IPS DF 4.7 (cell line): ENCODE measurements at regions not wholly inside any gene's neighbourhood (a gene's known extent, or its start where the extent isn't known, plus 50 kb on each side); places are given as distances from the start of the nearest gene placed in this dataset.

ENCODE experiments used
- DNase-seq: peaks from one replicate; pipeline ENCODE4 v3.0.0-alpha.2; 2013; ENCODE audit warnings: low spot score; ENCODE audit errors: extremely low read depth

DNA sequence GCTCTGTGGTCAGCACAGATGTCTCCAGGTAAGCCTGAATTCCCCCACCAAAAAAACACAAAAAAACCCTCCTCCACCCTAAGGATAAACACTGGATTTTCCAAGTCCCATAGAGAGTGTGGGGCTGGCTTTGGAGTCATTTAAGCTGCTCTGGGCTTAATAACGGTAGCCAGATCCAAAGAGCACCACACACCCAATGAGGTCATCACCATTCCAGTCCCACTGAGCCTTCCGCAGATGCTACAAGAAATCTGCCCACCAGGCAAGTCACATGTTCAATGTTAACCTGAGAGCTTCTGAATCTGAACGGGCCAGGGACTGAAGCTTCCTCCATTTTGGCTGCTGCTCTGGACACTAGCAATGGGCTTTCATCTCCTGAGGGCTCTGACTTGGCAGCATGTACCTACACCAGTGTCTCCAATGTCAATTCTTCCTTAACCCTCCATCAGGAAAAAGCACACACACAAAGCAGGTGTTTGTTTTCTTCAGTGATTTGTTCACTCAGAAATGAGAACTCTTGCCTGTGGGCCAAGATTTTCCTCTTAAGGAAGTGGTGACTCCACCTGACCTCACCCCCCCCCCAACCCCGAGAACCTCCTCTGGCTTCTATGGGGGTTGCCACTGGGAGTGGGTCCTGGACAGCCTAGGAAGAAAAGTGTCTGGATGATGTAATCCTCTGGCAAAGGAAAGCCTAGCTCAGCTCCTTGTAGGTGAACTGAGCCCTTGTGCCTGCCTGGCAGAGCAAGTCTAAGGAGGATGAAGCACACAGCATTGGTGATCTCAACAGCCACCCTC lies 220.1 kb downstream of the FOXL1 start:
- no peak for DNase-seq

DNA sequence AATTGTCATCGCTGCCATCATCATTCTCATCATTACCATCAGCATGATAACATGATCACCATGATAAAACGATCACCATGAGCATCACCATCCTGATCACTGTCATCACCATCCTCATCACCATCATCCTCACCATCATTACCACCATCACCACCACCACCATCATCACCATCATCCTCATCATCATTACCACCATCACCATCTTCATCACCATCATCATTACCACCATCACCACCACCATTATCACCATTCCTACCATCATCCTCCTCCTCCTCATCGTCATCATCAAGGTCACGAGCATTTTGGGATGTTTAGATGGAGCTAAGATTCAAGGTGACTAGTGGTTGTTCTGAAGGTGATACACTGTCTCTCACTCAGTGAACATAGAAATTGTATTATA lies 221.0 kb downstream of the FOXL1 start:
- DNase-seq: no peak

DNA sequence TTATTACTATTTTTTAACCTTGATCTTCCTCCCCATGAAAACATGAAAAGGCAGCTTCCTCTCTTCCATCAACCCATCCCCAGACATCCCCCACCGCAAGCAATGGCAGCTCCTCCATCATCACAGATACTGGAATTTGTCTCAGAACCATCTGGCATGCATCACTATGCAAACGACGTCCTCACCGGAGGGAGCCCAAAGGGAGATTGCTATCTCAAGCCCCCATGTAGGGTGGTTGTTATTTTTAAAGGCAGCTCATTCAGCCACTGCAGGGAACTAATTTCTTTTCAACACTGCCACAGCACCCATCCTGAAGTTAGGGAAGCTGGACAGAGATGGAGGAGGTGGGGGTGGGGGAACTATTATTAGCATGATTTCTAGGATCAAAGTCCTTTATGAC lies 222.5 kb downstream of the FOXL1 start:
- no peak for DNase-seq

DNA sequence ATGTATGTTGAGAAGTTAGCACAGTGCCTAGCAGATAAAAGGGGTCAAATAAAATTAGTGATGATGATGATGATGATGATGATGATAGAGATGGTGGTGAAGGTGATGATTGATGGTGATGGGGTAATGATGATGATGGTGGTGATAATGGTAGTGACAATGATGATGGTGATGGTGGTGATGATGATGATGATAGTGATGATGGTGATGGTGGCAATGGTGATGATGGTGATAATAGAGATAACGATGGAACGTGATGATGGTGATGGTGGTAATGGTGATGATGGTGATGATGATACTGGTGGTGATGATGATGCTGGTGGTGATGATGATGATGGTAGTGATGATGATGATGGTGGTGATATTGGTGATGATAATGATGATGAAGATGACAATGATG lies 223.7 kb downstream of the FOXL1 start:
- DNase-seq: no peak

DNA sequence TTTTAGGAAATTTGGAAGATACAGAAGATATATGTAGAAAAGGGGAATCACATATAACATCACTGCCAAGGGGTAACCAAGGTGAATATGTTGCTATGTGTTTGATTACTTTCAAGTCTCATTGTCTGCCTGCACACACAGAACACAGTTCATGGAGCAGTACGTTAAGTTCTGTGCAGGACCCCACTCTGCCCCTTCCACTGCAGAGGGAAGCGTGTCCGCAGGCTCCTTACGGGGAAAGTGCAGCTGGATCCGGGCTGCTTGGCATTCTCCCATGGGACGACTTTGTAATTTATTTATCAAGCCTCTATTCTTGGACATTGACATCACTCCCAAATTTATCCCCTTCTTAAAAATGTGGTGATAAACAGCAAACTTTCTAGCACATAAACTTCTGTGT lies 226.8 kb downstream of the FOXL1 start:
- no peak for DNase-seq

DNA sequence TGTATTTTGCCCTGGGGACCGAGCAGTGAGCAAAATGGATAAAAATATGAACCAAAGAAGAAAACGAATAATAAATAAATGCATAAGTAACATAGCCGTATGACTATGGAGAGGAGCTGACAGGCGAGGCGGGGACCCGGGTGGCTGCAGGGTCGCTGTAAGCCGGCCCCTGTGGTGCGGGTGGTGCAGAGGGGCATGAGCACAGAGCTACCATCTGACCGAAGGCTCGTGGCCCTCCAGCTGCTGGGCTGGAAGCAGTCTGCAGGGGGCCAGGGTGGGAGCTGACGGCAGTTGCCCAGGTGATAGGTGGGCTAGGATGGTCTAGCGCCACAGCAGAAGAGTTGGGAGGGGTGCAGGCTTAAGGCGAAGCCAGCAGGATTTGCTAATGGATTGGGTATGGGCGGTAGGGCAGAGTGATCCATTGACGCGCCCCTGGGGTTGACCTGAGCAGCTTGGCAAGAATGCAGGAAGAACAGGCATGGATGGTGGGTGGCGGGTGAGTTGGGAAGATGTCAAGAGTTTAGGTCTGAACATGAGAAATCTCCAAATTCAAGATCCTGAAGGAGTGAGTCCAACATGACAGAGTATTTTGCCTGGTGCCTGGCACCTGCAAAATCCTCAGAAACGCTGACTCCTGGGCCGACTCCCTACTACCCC lies 228.0 kb downstream of the FOXL1 start:
- no peak for DNase-seq

DNA sequence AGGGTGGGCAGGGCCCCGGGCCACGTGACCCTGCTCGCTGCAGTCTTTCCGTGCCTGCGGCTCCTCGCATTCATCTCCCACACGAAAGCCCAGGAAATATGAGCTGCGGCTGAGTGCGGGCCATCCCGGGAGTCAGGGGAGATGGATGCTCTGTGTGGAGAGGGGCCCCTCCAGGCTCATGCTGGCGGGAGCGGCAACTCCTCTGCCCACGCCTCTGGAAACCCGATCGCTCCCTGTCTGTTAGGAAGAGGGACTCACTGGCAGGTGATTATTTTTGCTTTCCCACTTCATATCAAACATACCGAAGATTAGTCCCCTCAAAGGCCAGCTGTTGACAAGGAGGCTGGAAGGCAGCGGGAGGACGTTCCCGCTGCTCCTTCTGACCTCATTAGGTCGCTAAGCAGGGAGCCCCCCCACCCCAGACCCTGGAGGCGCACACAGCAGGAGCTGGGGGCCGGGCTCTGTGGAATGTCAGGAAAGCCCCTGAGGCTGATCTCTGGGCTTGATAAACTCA lies 228.5 kb downstream of the FOXL1 start:
- DNase-seq: no peak

DNA sequence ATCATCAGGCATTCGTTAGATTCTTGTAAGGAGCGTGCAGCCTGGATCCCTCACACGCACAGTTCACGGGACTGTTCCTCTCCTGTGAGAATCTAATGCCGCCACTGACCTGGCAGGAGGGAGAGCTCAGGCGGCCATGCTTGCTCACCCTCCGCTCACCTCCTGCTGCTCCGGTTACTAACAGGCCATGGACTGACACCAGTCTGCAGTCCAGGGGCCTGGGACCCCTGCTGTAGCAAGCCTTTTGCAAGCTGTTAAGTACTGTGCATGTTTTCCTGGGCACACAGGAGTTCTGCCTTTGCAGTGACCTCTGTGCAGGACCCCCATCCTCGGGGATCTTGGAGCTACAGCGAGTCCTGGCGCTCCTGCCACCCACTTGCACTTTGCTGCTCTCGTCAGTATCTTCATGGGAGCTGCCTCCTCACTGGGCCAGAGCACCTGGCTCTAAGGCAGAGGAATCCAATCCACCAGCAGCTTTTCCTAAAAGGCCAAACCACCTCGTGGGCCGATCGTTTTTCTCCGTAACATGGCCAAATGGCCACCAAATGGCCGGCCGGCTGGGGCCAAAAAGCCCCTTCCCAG lies 230.6 kb downstream of the FOXL1 start:
- no peak for DNase-seq

DNA sequence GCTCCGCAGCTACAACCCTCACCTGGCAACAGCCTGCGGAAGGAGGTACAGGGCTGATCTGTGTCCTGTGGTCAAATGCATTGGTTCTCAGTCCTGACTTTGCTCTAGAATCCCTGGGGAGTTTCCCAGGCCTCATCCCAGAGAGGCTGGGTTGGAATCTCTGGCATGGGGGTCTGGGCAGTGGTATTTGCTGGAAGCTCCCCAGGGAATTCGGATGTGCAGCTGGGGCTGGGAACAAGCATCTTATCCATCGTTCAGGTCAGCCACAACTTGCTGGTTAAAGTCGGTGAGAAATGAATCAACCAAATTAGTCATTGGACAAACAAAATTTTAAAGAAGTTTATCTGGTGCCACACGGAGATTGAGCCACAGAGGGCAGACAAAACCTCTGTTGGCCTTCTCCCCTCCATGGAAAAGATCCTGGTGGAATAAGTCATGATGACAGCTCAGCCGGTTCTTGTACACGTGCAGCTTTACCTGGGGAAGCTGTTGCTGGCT lies 231.2 kb downstream of the FOXL1 start:
- no peak for DNase-seq

DNA sequence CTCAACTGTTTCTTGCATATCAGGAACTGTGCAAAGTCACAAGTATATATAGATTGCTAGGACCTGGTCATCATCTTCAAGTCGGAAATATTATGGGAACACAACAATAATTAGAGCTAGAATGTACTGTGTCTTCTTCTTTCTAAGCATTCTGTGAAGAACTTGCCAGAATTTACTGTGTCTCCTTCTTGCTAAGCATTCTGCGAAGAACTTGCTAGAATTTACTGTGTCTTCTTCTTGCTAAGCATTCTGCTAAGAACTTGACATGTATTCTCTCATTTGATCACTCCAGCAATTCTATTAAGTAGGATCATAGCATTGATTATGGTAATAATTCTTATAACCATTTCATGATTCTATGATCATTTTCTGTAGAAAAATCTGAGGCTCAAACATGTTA lies 231.7 kb downstream of the FOXL1 start:
- no peak for DNase-seq

DNA sequence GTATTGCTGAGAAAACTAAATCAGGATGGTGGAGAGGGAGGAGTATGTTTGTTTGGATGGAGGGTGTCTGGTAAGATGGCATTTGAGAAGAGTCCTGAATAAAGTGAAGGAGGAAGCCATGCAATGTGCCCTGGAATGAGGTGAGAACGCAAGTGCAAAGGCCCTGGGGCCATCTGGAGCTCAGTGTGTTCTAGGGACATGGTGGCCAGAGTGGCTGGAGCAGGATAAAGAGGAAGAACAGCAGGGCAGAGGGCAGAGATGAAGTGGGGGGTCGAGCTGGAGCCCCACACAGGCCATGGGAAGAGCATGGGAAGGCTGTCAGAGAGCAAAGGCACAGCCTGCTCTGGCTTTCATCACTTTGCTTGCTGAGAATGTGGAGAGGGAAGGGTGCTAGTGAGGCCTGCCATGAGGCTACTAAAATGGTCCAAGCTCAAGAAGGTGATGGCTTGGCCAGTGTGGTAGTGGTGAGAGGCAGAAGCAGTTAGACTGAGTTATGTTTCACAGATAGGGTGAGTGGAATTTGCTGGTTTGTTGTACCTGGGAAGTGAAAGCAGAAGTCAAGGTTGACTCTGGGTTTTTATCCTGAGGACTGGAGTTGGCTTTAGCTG lies 234.1 kb downstream of the FOXL1 start:
- DNase-seq: no peak

DNA sequence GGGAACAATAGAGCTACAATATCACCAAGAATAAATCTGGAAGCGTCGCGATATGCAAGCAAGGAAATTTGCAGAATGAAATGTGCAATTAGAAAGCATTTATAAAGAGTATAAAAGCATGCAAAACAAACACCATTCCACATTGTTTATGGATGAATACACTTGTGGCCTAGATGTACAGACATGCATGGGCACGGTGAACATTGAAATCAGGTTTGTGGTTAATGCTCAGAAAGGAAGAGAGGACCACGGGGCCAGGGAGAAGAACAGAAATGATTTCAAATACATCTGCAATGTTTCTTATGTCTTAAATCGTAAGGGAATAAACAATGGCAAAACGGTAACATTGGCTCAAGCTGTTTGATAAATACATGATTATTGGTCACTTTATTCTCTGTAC lies 235.9 kb downstream of the FOXL1 start:
- no peak for DNase-seq

DNA sequence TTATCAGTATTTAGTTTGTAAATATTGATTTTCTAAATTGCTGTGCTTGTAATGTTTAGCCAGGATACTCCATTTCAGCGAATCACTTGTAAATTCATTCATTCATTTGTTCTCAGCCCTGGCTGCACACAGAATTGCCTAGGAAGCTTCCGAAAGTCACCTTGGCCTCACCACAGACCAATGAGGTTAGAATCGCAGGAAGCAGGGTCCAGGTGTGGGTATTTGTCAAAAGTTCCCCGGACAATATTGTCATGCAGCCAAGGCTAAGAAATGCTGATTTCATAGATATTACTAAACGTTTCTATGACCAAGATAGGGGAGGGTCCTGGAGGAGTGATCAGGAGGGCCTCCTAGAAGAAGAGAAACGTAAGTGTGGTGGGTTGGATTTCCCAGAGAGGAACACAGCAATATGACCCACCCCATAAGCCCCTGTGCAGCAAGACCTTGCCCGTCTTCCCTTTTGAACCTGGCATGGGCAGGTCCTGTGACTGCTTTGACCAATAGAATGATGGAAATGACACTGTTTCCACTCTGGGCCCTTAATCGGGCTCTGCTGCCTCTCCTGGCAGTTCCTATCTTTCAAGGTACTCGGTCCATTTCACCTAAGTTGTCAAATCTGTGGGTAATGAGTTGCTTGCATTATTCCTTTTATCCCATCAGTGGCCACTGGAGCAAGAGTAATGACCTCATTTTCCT lies 238.7 kb downstream of the FOXL1 start:
- DNase-seq: no peak

DNA sequence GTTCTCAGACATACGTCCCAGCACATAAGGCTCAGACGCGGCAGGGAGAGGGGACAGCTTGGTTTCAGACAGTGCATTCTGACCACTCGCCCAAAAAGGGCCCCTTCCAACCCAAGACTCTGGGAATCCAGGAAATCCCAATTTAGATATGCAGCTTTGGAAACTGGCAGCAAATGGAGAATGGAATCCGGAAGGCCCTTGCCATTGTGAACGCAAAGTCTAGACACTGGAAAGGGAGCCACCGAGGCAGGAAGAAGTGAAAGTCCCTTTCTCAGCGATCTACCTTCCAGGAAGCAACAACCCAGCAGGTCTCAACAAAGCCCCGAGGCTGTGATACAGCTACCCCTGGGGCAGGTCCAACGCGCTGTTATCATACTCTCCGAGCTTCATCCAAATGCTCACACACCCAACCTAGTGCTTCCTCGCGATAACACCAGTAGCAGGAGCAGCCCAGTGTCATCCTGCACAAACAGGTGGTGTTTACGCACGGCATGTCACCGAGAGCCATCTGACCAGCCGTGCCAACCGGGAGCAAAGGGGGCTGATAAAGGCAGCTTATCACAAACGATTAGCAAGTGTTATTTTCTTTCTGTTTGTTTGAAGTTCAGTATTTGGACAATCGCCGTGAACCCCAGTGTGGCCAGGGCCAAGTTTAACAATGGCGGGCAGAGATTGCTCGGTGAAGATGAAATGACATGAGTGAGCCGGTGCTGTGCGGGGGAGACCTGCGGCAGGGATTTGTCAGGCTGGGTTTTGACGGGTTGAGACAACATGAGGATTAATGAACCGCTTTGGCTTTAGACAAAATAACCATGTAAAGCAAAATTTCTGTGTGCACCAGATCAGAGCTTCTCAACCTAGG lies 240.6 kb downstream of the FOXL1 start:
- DNase-seq: no peak

DNA sequence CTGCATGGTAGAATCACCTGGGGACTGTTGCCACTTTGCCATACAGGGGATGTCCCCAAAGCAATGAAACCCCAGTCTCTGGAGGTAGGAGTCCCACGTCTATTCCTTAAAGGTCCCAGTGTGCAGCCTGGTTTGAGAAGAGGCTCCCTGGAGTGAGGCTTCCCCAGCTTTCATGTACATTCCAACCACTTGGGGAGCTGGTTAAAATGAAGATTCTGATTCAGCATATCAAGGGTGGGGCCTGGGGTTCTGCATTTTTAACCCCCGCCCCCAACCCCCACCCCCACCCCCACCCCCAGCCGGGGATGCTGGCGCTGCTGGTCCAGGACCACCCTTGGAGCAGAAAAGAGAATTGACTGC lies 241.2 kb downstream of the FOXL1 start:
- no peak for DNase-seq

DNA sequence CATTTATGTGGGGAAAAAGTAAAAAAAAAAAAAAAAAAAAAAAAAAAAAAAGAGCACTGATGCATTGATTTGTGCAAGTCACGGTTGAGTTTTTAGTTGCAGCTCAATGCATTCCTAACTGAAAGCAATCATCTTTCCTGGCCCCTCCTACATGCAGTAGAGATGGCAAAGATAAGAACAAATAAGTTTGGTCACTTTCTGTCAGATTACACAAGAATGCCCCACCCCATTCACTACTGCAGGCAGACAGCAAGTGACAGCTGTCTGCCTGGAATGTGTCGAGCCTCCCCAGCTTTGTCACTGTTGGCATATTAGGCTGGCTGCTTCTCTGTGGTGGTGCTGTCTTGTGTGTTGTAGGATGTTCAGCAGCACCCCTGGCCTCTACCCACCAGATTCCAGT lies 243.5 kb downstream of the FOXL1 start:
- no peak for DNase-seq

DNA sequence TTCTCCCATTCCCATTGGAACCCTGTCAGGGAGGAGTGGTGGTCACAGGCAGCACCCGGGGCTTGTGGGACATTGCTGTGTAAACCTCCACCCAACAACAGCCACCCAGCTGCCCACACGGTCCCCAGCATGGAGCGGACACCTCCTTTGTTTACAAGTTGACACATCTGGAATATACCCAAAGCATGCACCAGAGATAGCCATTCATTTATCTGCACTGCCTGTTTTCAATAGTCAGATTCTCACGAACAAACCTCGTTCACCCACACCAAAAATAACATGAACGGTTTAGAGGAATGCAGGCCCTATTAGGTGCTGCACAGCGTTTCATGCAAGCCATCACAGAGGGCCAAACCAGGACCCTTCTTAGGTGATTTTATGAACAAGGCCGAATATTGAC lies 244.8 kb downstream of the FOXL1 start:
- DNase-seq: no peak

DNA sequence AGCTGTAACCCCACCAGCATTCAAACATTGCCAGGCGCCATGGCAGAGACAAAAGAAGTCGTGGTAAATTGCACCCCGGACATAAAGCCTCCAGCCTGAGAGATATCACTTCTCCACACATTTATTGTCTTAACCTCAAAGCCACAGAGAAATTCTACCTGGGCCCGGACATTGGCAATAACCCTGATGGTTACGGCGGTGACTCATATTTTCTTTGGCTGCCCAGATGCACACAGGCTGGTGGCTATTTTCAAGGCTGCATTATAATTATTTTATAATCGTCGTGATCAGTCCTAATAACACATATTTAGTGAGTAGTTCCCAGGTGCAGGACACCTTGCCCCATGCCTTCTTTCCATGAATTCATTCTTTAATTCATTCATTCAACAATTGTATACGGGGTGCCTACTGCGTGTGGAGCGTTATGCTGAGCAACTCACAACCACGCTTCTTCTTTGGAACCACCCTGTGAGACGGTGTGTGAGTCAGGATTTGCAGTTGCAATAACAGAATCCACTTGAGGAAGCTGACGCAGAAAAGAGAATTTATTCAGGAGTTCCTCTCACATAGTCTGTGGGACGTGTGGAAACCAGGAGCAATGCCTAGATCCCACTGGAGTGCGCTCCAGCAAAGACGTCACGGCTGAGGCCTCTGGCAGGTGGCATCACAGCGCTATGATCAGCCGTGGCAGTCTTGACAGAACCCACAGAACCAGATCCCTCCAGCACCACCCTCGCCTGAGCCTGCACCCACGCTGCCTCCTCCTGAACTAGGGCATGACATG lies 245.7 kb downstream of the FOXL1 start:
- DNase-seq: no peak

DNA sequence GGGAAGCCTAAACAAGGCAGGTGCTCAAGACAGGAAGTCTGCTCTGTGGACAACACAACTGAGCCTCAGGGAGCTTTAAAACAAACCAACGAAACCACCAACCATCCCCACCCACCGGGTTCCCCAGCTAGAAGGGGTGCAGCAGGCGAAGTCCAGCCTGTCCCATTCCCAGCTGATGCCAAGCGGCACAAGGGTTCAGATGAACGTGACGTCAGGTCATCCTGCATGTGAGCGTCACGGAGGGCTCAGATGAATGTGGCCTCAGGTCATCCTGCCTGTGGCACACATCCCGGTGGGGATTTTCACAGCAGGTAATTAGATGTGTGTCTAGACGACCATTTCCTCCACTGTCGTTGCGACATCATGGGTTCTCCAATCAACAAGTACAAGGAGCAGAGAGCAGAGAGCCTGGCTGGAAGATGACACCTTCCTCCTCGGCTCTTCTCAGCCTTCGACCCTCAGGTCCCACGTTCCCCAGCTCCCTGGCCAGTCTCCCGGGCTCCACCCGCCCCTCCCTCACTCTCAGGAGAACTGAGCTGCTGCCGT lies 246.5 kb downstream of the FOXL1 start:
- DNase-seq: no peak
